ENCODE measurements at regions not wholly inside any gene's neighbourhood (a gene's known extent, or its start where the extent isn't known, plus 50 kb on each side); places are given as distances from the start of the nearest gene placed in this dataset.

- DNase-seq: peak in 1 of 10 donors; percentile 63
- intact Hi-C loops (cut with DNase I): no loop called here
Observed at GRCh38 chr10:10366836-10367235, 650.8 kb upstream of the CELF2 start.

GRCh38 chr10:10367264-10367663 lies 650.4 kb upstream of the CELF2 start:
- no peak for DNase-seq
- intact Hi-C loops (cut with DNase I): no loop called here

GRCh38 chr10:10368951-10369576 lies 648.6 kb upstream of the CELF2 start:
- peak in 1 of 10 donors; percentile 56 for DNase-seq
- intact Hi-C loops (cut with DNase I): no loop called here

- intact Hi-C loops (cut with DNase I): no loop called here
- no peak for DNase-seq
Observed at GRCh38 chr10:10385831-10386230, 631.8 kb upstream of the CELF2 start.

- intact Hi-C loops (cut with DNase I): no loop called here
- no peak for DNase-seq
Observed at GRCh38 chr10:10389182-10389581, 628.5 kb upstream of the CELF2 start.

GRCh38 chr10:10392511-10392910 lies 625.2 kb upstream of the CELF2 start:
- DNase-seq: no peak
- intact Hi-C loops (cut with DNase I): no loop called here

- no peak for DNase-seq
- intact Hi-C loops (cut with DNase I): no loop called here
Observed at GRCh38 chr10:10394933-10395658, 622.6 kb upstream of the CELF2 start.

GRCh38 chr10:10396601-10397000 lies 621.1 kb upstream of the CELF2 start:
- DNase-seq: no peak
- intact Hi-C loops (cut with DNase I): no loop called here

GRCh38 chr10:10397906-10398305 lies 619.8 kb upstream of the CELF2 start:
- DNase-seq: no peak
- intact Hi-C loops (cut with DNase I): no loop called here

GRCh38 chr10:10403762-10404161 lies 613.9 kb upstream of the CELF2 start:
- DNase-seq: no peak
- intact Hi-C loops (cut with DNase I): no loop called here

- no peak for DNase-seq
- intact Hi-C loops (cut with DNase I): no loop called here
Observed at GRCh38 chr10:10417671-10418070, 600.0 kb upstream of the CELF2 start.

GRCh38 chr10:10418387-10418786 lies 599.3 kb upstream of the CELF2 start:
- intact Hi-C loops (cut with DNase I): no loop called here
- DNase-seq: no peak

- intact Hi-C loops (cut with DNase I): no loop called here
- no peak for DNase-seq
Observed at GRCh38 chr10:10421071-10421470, 596.6 kb upstream of the CELF2 start.

GRCh38 chr10:10431422-10432066 lies 586.1 kb upstream of the CELF2 start:
- no peak for DNase-seq
- intact Hi-C loops (cut with DNase I): no loop called here

- intact Hi-C loops (cut with DNase I): no loop called here
- DNase-seq: peak in 1 of 10 donors; percentile 17
Observed at GRCh38 chr10:10432296-10433035, 585.2 kb upstream of the CELF2 start.

- intact Hi-C loops (cut with DNase I): no loop called here
- no peak for DNase-seq
Observed at GRCh38 chr10:10434312-10434711, 583.4 kb upstream of the CELF2 start.

GRCh38 chr10:10437886-10438285 lies 579.8 kb upstream of the CELF2 start:
- intact Hi-C loops (cut with DNase I): no loop called here
- DNase-seq: no peak

GRCh38 chr10:10438335-10439100 lies 579.2 kb upstream of the CELF2 start:
- intact Hi-C loops (cut with DNase I): no loop called here
- no peak for DNase-seq

- DNase-seq: no peak
- intact Hi-C loops (cut with DNase I): no loop called here
Observed at GRCh38 chr10:10456856-10457255, 560.8 kb upstream of the CELF2 start.

- no peak for DNase-seq
- intact Hi-C loops (cut with DNase I): no loop called here
Observed at GRCh38 chr10:10460451-10460850, 557.2 kb upstream of the CELF2 start.

All from posterior cingulate gyrus (tissue), 11 donors.